ENCODE measurements at regions not wholly inside any gene's neighbourhood (a gene's known extent, or its start where the extent isn't known, plus 50 kb on each side); places are given as distances from the start of the nearest gene placed in this dataset.

- DNase-seq (ENCODE audit: low read depth) = no peak
- no peak for TF ChIP-seq CTCF (IDR thresholded peaks at IDR 0.05; ENCODE audit: low read depth, low read length, missing control alignments)
- no peak overlapping the region for H3K4me3 ChIP-seq (ENCODE audit: low read depth, low read length)
- in situ Hi-C loops (cut with HindIII; ENCODE audit: low sequenced_read_pairs) = no loop called here
Observed at GRCh38 chr20:41913146-41913545, 295.0 kb upstream of the CHD6 start.

DNA sequence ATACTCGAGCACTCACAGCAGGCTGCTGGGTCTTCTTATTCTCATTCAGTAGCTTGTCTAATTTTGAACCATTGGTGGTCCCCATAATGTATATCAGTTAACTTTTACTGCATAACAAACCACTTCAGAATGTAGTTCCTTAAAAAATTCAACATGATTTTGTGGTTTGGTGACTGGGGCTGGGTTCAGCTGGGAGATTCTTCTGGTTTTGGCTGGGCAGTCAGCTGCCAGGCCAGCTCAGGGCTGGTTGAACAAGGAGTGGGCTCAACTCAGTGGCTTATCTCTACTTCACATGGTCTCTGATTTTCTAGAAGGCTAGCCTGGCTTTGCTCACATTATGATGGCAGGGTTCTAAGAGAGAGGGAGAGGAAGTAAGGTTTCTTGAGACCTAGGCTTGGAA is 292.4 kb upstream of the CHD6 start:
- DNase-seq (ENCODE audit: low read depth) = no peak
- TF ChIP-seq CTCF (IDR thresholded peaks at IDR 0.05; ENCODE audit: low read depth, low read length, missing control alignments) = no peak
- in situ Hi-C loops (cut with HindIII; ENCODE audit: low sequenced_read_pairs) = no loop called here
- H3K4me3 ChIP-seq (ENCODE audit: low read depth, low read length) = no peak overlapping the region

- DNase-seq (ENCODE audit: low read depth) = no peak
- TF ChIP-seq CTCF (IDR thresholded peaks at IDR 0.05; ENCODE audit: low read depth, low read length, missing control alignments) = no peak
- no peak overlapping the region for H3K4me3 ChIP-seq (ENCODE audit: low read depth, low read length)
- in situ Hi-C loops (cut with HindIII; ENCODE audit: low sequenced_read_pairs) = no loop called here
Observed at GRCh38 chr20:41905199-41905598, 287.0 kb upstream of the CHD6 start.

GRCh38 chr20:41903586-41903985 is 285.4 kb upstream of the CHD6 start:
- no peak overlapping the region for H3K4me3 ChIP-seq (ENCODE audit: low read depth, low read length)
- no peak for TF ChIP-seq CTCF (IDR thresholded peaks at IDR 0.05; ENCODE audit: low read depth, low read length, missing control alignments)
- in situ Hi-C loops (cut with HindIII; ENCODE audit: low sequenced_read_pairs) = no loop called here
- no peak for DNase-seq (ENCODE audit: low read depth)

- in situ Hi-C loops (cut with HindIII; ENCODE audit: low sequenced_read_pairs) = no loop called here
- TF ChIP-seq CTCF (IDR thresholded peaks at IDR 0.05; ENCODE audit: low read depth, low read length, missing control alignments) = no peak
- no peak overlapping the region for H3K4me3 ChIP-seq (ENCODE audit: low read depth, low read length)
- DNase-seq (ENCODE audit: low read depth) = no peak
Observed at GRCh38 chr20:41902346-41902745, 284.2 kb upstream of the CHD6 start.

DNA sequence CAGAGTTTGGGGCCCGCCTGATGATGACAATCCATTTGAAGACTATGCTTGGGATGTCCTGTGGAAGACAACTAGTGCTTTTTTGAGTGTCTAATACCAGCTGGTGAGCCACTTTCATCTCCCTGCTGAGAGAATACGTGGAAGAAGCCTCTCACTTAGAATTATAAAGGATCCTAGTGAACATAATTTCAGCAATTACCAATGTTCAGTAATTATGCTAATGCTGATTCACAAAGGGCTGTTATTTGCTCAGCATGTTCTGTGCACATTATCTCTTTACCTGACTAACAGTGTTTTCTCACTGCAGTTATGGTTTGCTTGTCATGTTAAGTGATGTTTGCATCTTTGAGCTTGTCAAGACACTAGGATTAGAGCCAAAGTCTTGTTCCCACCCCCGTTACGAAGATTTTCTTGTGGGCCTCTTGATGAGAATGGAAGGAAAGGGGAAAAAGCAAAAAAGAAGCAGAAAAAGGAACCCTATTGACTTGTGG is 282.1 kb upstream of the CHD6 start:
- H3K4me3 ChIP-seq (ENCODE audit: low read depth, low read length) = no peak overlapping the region
- in situ Hi-C loops (cut with HindIII; ENCODE audit: low sequenced_read_pairs) = no loop called here
- DNase-seq (ENCODE audit: low read depth) = no peak
- TF ChIP-seq CTCF (IDR thresholded peaks at IDR 0.05; ENCODE audit: low read depth, low read length, missing control alignments) = no peak

DNA sequence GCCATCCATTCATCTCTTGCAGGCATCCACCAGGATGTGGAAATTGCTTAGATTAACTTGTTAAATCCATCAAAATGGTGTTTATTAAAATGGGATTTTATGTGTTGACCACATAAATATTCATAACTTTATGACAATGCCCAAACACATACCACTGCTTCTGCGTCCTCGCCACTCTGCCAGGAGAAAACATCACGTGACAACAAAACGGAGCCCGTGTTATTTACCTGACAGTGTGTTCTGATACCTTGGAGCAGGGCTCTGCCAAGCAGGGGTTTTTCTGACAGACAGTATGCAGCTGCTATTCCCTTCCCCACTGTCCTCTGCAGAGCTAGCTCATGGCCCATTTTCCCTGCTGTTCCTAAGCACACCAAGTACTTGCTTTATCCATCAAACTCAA is 279.5 kb upstream of the CHD6 start:
- no peak overlapping the region for H3K4me3 ChIP-seq (ENCODE audit: low read depth, low read length)
- no peak for TF ChIP-seq CTCF (IDR thresholded peaks at IDR 0.05; ENCODE audit: low read depth, low read length, missing control alignments)
- DNase-seq (ENCODE audit: low read depth) = no peak
- in situ Hi-C loops (cut with HindIII; ENCODE audit: low sequenced_read_pairs) = no loop called here
